MM.1S (cell line): ENCODE measurements at regions not wholly inside any gene's neighbourhood (a gene's known extent, or its start where the extent isn't known, plus 50 kb on each side); places are given as distances from the start of the nearest gene placed in this dataset.

Experiments used
- DNase-seq: peaks from one replicate; pipeline ENCODE4 v3.0.0-alpha.2; 2015
- H2AFZ ChIP-seq: fragments of 300-600 bp; sonication (generic); 2 replicates; pipeline ENCODE4 v1.6.0; 2016; ENCODE audit warnings: antibody characterized with exemption, low read length
- H3F3A ChIP-seq: fragments of 300-600 bp; sonication (generic); 2 replicates; pipeline ENCODE4 v1.6.1; 2016; ENCODE audit warnings: mild to moderate bottlenecking, antibody characterized with exemption, low read length, moderate library complexity, mixed read lengths; ENCODE audit not compliant: insufficient read depth
- H3K27ac ChIP-seq: fragments of 300-600 bp; sonication (generic); 2 replicates; pipeline ENCODE4 v1.5.1; 2016; ENCODE audit warnings: mild to moderate bottlenecking, low read length
- H3K27me3 ChIP-seq: fragments of 300-600 bp; sonication (generic); replicated peaks from 2 replicates; pipeline ENCODE4 v1.6.0; 2016; ENCODE audit warnings: low read length; ENCODE audit not compliant: insufficient read depth
- H3K36me3 ChIP-seq: fragments of 300-600 bp; sonication (generic); replicated peaks from 2 replicates; pipeline ENCODE4 v1.6.1; 2016; ENCODE audit warnings: mild to moderate bottlenecking, low read length, mixed read lengths; ENCODE audit not compliant: insufficient read depth
- H3K4me1 ChIP-seq: fragments of 300-600 bp; sonication (generic); 2 replicates; pipeline ENCODE4 v1.6.1; 2016; ENCODE audit warnings: low read length, mixed read lengths
- H3K4me2 ChIP-seq: fragments of 300-600 bp; sonication (generic); 2 replicates; pipeline ENCODE4 v1.6.0; 2016; ENCODE audit warnings: low read depth, low read length
- H3K4me3 ChIP-seq: fragments of 300-600 bp; sonication (generic); 2 replicates; pipeline ENCODE4 v1.5.1; 2016; ENCODE audit warnings: low read length, mixed read lengths
- H3K79me2 ChIP-seq: fragments of 300-600 bp; sonication (generic); 2 replicates; pipeline ENCODE4 v1.6.1; 2016; ENCODE audit warnings: mixed run types, low read length, mixed read lengths
- H3K9ac ChIP-seq: fragments of 300-600 bp; sonication (generic); 2 replicates; pipeline ENCODE4 v1.6.1; 2016; ENCODE audit warnings: low read length, mixed read lengths
- H3K9me2 ChIP-seq: fragments of 300-600 bp; sonication (generic); replicated peaks from 2 replicates; pipeline ENCODE4 v1.6.1; 2016; ENCODE audit warnings: mild to moderate bottlenecking, low read length, mixed read lengths; ENCODE audit not compliant: insufficient read depth
- H3K9me3 ChIP-seq: fragments of 300-600 bp; sonication (generic); replicated peaks from 2 replicates; pipeline ENCODE4 v1.6.1; 2016; ENCODE audit warnings: mild to moderate bottlenecking, low read length, mixed read lengths; ENCODE audit not compliant: insufficient read depth
- H4K20me1 ChIP-seq: fragments of 300-600 bp; sonication (generic); 2 replicates; pipeline ENCODE4 v1.6.1; 2016; ENCODE audit warnings: mild to moderate bottlenecking, low read length, moderate library complexity, mixed read lengths; ENCODE audit not compliant: insufficient read depth
- CTCF ChIP-seq: fragments of 300-600 bp; sonication (generic); IDR thresholded peaks from 2 replicates; pipeline ENCODE4 v1.5.1; 2016; ENCODE audit warnings: antibody characterized with exemption, low read length, mixed read lengths
- EZH2 ChIP-seq: fragments of 300-600 bp; sonication (generic); optimal IDR thresholded peaks from 2 replicates; pipeline ENCODE3; 2017; ENCODE audit warnings: low read depth, mild to moderate bottlenecking, antibody characterized with exemption, low read length, mixed read lengths
- EZH2phosphoT487 ChIP-seq: fragments of 300-600 bp; sonication (generic); IDR thresholded peaks from 2 replicates; pipeline ENCODE4 v1.6.1; 2018; ENCODE audit warnings: antibody characterized with exemption, low read length

DNA sequence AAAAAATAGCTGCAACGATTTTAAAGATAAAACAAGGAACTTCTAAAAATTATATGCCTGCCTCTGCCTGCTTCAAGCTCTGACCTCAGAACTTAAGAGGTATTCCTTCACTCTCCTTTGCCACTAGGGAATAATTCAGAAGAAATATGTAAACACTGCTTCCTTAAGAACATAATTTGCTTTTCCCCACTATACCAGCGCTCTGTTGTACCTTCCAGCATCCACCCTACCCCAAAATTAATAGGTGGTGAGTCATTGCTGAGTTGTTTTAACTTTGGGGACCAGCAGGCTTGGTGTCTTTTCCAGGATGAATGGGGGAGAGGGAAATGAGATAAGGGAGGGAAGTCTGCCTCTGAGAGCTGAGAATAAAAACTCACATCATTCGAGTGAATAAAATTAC lies 107.7 kb upstream of the ATXN1 start:
- H3K9ac ChIP-seq = no peak overlapping the region
- no peak for TF ChIP-seq CTCF
- no peak for TF ChIP-seq EZH2
- no peak for TF ChIP-seq EZH2phosphoT487
- no peak overlapping the region for H2AFZ ChIP-seq
- H3K27ac ChIP-seq = no peak overlapping the region
- no peaks in the 10 kb centered on the region for H3K36me3 ChIP-seq
- no peaks in the 10 kb centered on the region for H3K27me3 ChIP-seq
- no peak overlapping the region for H3K4me2 ChIP-seq
- H3K4me1 ChIP-seq = no peaks in the 10 kb centered on the region
- no peak for DNase-seq
- no peaks in the 10 kb centered on the region for H3K9me2 ChIP-seq
- no peaks in the 10 kb centered on the region for H4K20me1 ChIP-seq
- no peak overlapping the region for H3K4me3 ChIP-seq
- no peaks in the 10 kb centered on the region for H3F3A ChIP-seq
- no peaks in the 10 kb centered on the region for H3K79me2 ChIP-seq
- no peaks in the 10 kb centered on the region for H3K9me3 ChIP-seq

- no peaks in the 10 kb centered on the region for H3K4me1 ChIP-seq
- TF ChIP-seq EZH2 (no peak), CTCF (no peak), EZH2phosphoT487 (no peak)
- H3K9ac ChIP-seq = no peak overlapping the region
- no peaks in the 10 kb centered on the region for H3F3A ChIP-seq
- no peaks in the 10 kb centered on the region for H3K27me3 ChIP-seq
- no peaks in the 10 kb centered on the region for H3K79me2 ChIP-seq
- DNase-seq = no peak
- no peaks in the 10 kb centered on the region for H3K9me3 ChIP-seq
- no peaks in the 10 kb centered on the region for H3K36me3 ChIP-seq
- no peak overlapping the region for H3K27ac ChIP-seq
- H3K9me2 ChIP-seq = no peaks in the 10 kb centered on the region
- no peak overlapping the region for H2AFZ ChIP-seq
- H4K20me1 ChIP-seq = no peaks in the 10 kb centered on the region
- H3K4me3 ChIP-seq = no peak overlapping the region
- H3K4me2 ChIP-seq = no peak overlapping the region
Observed at GRCh38 chr6:16857969-16858592, 96.8 kb upstream of the ATXN1 start.

- no peaks in the 10 kb centered on the region for H3K9me3 ChIP-seq
- H3F3A ChIP-seq = no peaks in the 10 kb centered on the region
- H3K79me2 ChIP-seq = no peaks in the 10 kb centered on the region
- H2AFZ ChIP-seq = no peak overlapping the region
- H3K27ac ChIP-seq = no peak overlapping the region
- H3K36me3 ChIP-seq = no peaks in the 10 kb centered on the region
- no peaks in the 10 kb centered on the region for H4K20me1 ChIP-seq
- H3K4me3 ChIP-seq = no peak overlapping the region
- no peak for TF ChIP-seq EZH2phosphoT487
- TF ChIP-seq EZH2 = no peak
- no peak for TF ChIP-seq CTCF
- no peaks in the 10 kb centered on the region for H3K9me2 ChIP-seq
- H3K9ac ChIP-seq = no peak overlapping the region
- no peak for DNase-seq
- no peak overlapping the region for H3K4me2 ChIP-seq
- H3K4me1 ChIP-seq = no peaks in the 10 kb centered on the region
- no peaks in the 10 kb centered on the region for H3K27me3 ChIP-seq
Observed at GRCh38 chr6:16855460-16855859, 94.2 kb upstream of the ATXN1 start.
